HG03342 (cell line): ENCODE measurements at regions not wholly inside any gene's neighbourhood (a gene's known extent, or its start where the extent isn't known, plus 50 kb on each side); places are given as distances from the start of the nearest gene placed in this dataset.

Experiments
- ATAC-seq: cut with Tn5 transposase; IDR thresholded peaks from one replicate; pipeline ENCODE4 v1.9.1; 2021; ENCODE audit warnings: mild to moderate bottlenecking, moderate library complexity; ENCODE audit not compliant: unreplicated experiment

GRCh38 chr3:106773795-106774194 is 603.4 kb upstream of the CCDC54 start:
- ATAC-seq, result no peak

GRCh38 chr3:106783231-106783630 is 594.0 kb upstream of the CCDC54 start:
- ATAC-seq, result no peak

GRCh38 chr3:106789276-106789675 is 588.0 kb upstream of the CCDC54 start:
- ATAC-seq, result no peak

- ATAC-seq, result no peak
These were observed 584.5 kb upstream of the CCDC54 start for GRCh38 chr3:106792716-106793115.

- no peak for ATAC-seq
These were observed 582.8 kb upstream of the CCDC54 start for GRCh38 chr3:106794442-106794841.

GRCh38 chr3:106795553-106795952 is 581.7 kb upstream of the CCDC54 start:
- ATAC-seq, result no peak

- no peak for ATAC-seq
These were observed 579.8 kb upstream of the CCDC54 start for GRCh38 chr3:106797461-106797860.

- ATAC-seq, result no peak
These were observed 571.6 kb upstream of the CCDC54 start for GRCh38 chr3:106805625-106806024.

GRCh38 chr3:106806964-106807363 is 570.3 kb upstream of the CCDC54 start:
- no peak for ATAC-seq

GRCh38 chr3:106809041-106809440 is 568.2 kb upstream of the CCDC54 start:
- no peak for ATAC-seq

GRCh38 chr3:106809623-106810299 is 567.5 kb upstream of the CCDC54 start:
- ATAC-seq, result no peak

- no peak for ATAC-seq
These were observed 566.9 kb upstream of the CCDC54 start for GRCh38 chr3:106810300-106810875.

- ATAC-seq, result no peak
These were observed 565.9 kb upstream of the CCDC54 start for GRCh38 chr3:106811376-106811775.

- no peak for ATAC-seq
These were observed 563.5 kb upstream of the CCDC54 start for GRCh38 chr3:106813742-106814141.

GRCh38 chr3:106814231-106814630 is 563.0 kb upstream of the CCDC54 start:
- ATAC-seq, result no peak

GRCh38 chr3:106816838-106817237 is 560.4 kb upstream of the CCDC54 start:
- no peak for ATAC-seq

- no peak for ATAC-seq
These were observed 559.5 kb upstream of the CCDC54 start for GRCh38 chr3:106817706-106818105.

GRCh38 chr3:106819440-106819839 is 557.8 kb upstream of the CCDC54 start:
- ATAC-seq, result no peak

- no peak for ATAC-seq
These were observed 556.4 kb upstream of the CCDC54 start for GRCh38 chr3:106820726-106821362.

- no peak for ATAC-seq
These were observed 555.4 kb upstream of the CCDC54 start for GRCh38 chr3:106821801-106822200.

- no peak for ATAC-seq
These were observed 555.0 kb upstream of the CCDC54 start for GRCh38 chr3:106822204-106822603.

GRCh38 chr3:106823701-106824100 is 553.5 kb upstream of the CCDC54 start:
- no peak for ATAC-seq
